ENCODE measurements at regions not wholly inside any gene's neighbourhood (a gene's known extent, or its start where the extent isn't known, plus 50 kb on each side); places are given as distances from the start of the nearest gene placed in this dataset.
"Not testable (repeated sequence)": the region's sequence is repeated elsewhere in the genome, so short reads cannot be mapped to it uniquely, and the experiment has no call there.

DNA sequence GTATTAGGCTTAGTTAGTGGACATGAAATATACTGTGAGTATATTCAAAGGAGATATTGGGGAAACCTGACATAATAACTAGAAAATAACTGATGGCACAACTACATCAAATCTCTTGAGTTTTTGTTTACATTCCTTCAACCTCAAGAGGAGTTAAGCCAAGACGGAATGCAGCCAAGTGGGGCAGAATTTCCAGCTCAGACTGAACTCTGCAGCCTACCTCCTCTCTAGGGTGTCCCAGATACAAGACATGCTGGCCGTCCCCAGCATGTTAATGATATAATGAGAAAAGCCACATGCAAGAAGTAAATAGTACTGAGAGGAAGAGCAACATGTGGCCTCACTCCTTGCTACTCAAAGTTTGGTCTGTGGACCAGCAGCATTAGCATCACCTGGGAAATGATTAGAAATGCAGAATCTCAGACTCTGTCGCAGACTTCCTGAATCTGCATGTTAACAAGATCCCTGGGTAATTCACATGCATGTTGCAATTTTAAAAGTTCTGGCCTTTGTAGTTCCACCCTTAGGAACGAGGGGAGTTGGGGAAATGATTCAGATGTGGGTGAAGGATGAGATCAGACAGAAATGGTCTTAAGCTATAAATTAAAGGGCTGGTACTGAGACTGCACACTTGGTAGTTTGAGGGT, 118.4 kb upstream of the CACUL1 start:
- DNase-seq = no peak

DNA sequence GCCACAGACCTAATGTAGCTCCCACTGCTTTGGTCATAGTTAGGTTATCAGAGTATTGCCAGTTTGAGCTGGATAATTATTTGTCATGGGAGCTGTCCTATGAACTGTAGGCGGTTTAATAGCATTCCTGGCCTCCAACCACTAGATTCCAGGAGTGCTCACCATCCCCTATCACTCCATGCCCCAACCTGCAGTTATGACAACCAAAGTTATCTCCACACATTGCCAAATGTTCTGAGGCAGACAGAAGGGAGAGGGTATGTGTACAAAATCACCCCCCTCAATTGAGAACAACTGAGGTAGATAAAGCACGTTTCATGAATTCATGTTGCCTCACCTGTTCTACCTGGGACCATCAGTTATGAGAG, 119.0 kb upstream of the CACUL1 start:
- no peak for DNase-seq

GRCh38 chr10:118874171-118874570, 119.4 kb upstream of the CACUL1 start:
- DNase-seq = no peak

DNA sequence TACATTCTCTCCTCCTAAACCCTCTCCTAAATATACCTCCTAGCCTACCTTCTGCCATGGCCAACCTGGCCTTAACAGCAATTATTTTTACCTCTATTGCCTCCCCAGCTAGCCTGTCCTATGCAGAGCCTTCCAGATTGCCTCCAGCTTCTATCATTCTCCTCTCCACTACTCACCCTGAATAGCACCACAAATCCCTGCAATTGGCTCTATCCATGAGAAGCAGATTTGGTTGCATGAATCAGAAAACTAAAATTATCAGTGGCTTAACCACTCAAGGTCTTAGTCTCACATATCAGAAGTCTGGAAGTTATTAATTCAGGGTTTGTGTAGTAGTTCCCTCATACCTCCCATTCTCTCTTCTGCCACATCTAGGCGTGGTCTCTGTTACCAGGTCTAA, 120.3 kb upstream of the CACUL1 start:
- DNase-seq = no peak

GRCh38 chr10:118882741-118883140, 128.0 kb upstream of the CACUL1 start:
- DNase-seq = no peak

DNA sequence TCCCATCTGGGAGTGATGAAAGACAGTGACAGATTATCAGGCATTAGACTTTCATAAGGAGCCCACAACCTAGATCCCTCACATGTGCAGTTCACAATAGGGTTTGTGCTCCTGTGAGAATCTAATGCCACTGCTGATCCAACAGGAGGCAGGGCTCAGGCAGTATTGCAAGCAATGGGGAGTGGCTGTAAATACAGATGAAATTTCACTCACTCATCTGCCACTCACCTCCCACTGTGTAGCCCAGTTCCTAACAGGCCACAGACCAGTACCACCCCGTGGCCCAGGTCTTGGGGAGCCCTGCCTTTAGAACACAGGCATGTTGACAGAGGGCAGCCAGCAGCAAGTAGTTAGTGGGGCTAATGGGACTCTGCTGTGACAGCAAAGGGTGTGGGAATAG, 137.3 kb upstream of the NANOS1 start:
- no peak for DNase-seq

GRCh38 chr10:118894891-118895290, 134.6 kb upstream of the NANOS1 start:
- not testable (repeated sequence) for DNase-seq

- no peak for DNase-seq
Observed at GRCh38 chr10:118900617-118901016, 128.9 kb upstream of the NANOS1 start.

GRCh38 chr10:118901380-118901779, 128.1 kb upstream of the NANOS1 start:
- DNase-seq = no peak

GRCh38 chr10:118901906-118902305, 127.6 kb upstream of the NANOS1 start:
- no peak for DNase-seq

- DNase-seq = not testable (repeated sequence)
Observed at GRCh38 chr10:118902656-118903055, 126.9 kb upstream of the NANOS1 start.

- DNase-seq = no peak
Observed at GRCh38 chr10:118903251-118903650, 126.3 kb upstream of the NANOS1 start.

DNA sequence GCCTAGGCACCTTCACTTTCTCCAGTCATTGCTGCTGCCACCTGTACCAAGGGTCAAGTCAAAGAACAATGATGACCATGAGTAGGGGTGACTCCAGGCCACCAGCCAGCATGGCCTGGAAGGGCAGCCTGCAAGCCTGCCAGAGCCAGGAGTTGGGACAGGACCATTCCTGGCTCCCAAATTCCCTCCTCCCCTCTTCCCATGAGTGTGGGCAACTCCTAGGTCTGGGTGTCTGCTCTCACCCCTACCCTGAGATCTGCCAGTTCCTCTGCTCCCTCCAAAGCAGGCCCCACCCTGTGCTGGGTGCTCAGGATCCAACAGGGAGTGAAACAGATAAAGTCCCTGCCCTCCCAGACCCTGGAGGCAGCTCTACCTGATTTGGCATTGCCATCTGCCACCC, 125.8 kb upstream of the NANOS1 start:
- no peak for DNase-seq

GRCh38 chr10:118904286-118904685, 125.2 kb upstream of the NANOS1 start:
- DNase-seq = no peak

- DNase-seq = no peak
Observed at GRCh38 chr10:118907051-118907450, 122.5 kb upstream of the NANOS1 start.

DNA sequence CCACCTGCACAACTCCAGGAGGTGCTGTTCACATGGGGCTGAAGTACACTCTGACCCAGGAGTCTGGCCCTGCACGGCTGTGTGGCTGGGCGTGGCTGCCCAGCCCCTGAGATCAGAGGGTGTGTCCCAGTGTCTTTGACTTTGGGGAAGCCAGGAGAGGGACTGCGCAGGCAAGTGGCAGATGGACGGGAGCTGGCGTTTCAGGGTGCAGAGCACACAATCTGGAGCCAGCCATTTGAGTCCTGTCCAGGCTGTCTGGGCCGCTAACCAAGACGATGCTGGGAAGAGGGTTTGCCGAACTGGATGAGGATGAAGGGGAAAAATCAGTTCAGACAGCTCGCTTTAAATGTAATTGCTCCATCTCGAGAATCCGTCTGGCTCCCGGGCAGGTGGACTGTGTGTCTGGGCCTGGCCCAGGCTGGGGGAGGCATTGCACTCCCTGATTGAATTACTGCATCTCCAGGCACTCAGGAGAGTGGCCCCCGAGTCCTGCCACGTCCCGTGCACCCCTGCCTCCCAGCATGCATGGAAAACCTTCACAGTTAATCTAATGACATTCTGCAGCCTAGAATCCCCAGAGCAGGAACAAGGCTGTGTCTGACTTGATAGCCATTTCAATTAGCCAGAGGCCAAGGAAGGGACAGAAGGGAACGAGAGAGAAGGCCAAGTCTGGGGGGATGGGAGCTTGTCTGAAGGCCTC, 120.8 kb upstream of the NANOS1 start:
- no peak for DNase-seq

- no peak for DNase-seq
Observed at GRCh38 chr10:118910702-118911101, 118.8 kb upstream of the NANOS1 start.

- DNase-seq = no peak
Observed at GRCh38 chr10:118911363-118911762, 118.2 kb upstream of the NANOS1 start.

DNA sequence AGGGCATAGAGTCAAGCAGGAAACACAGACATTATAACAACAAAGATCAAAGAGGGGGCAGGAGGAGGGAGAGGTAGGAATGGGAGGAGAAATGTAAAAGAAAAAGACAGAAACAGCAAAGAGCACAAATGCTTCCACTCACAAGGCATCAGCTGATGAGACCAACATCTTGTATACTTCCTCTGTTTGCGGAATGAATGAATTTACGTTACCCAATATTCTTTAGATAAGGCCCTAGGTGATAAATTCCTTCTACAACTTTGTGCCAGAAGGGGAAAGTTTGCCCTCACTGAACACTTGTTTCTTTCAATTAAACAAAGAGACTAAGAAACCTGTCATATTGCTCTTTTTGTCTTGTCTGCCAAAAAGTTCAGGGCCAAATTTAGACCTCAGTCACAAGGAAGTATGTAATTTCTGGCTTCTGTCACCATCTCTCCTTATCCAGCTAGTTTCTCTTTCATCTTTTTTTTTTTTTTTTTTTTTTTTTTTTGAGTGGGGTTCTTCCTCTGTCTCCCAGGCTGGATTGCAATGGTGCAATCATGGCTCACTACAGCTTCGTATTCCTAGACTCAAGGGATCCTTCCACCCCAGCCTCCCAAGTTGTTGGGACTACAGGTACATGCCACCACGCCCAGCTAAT, 116.4 kb upstream of the NANOS1 start:
- no peak for DNase-seq

GRCh38 chr10:118913825-118914224, 115.7 kb upstream of the NANOS1 start:
- no peak for DNase-seq

DNA sequence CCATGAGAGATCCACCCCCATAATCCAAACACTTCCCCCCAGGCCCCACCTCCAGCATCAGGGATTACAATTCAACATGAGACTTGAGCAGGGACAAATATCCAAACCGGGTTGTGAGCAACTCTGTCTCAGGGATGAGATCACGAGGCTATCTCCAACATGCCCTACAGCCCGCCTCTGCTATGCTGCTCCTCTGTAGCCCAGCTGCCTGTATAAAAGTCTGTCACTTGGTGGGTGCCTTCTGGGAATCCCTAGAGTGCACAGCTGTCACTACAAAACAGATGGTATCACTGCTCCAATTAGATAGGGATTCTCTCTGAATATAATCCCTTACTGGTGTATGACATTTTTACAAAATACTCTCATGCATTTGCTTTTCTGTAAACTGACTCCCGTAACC, 114.9 kb upstream of the NANOS1 start:
- no peak for DNase-seq

- DNase-seq = no peak
Observed at GRCh38 chr10:118915161-118915560, 114.4 kb upstream of the NANOS1 start.

DNA sequence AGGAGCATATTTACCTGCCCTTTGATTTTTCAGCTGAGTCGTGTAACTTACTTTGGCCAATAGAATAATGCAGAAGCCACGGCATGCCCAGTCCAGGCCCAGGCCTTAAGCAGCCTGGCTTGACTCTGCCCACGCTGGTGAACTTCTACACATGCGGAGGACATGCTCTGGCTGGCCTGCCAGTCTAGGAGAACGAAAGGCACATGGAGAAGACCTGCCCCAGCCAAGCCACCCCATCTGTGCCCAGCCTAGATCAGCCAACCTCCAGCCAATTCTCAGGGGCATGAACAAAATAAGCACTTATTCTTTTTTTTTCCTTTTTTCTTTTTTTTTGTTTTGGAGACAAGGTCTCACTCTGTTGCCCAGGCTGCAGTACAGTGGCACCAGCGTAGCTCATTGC, 112.7 kb upstream of the NANOS1 start:
- no peak for DNase-seq

DNA sequence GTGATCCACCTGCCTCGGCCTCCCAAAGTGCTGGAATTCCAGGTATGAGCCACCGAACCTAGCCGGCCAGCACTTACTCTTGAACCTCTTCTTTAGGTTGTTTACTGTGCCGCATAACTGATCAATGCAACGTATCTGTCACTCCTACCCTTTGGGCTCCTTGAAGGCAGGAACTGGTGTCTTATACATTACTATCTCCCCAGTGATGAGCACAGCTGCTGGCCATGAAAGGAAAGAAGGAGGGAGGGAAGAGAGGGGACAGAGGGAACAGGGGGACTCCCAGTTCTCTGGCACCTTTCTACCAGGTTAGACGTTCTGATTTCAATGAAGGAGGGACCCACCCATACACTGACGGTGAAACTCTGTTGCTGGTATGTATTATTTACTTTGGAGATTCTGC, 111.8 kb upstream of the NANOS1 start:
- no peak for DNase-seq

Measured in effector CD8-positive, alpha-beta T cell (primary cell).